OCI-LY7 (cell line): ENCODE measurements at regions not wholly inside any gene's neighbourhood (a gene's known extent, or its start where the extent isn't known, plus 50 kb on each side); places are given as distances from the start of the nearest gene placed in this dataset.

Experiments
- BruUV-seq: library from RNA; stranded (reverse); fragments of 400-500 nt; replicated peaks from 2 replicates; lab custom pipeline; 2021; lab: Mats Ljungman, UMichigan
- CTCF ChIA-PET: fragments of 300-600 bp; sonication (Branson Sonifier 250); formaldehyde crosslinking; loops from one replicate; lab custom pipeline; 2022; ENCODE audit warnings: antibody characterized with exemption; ENCODE audit not compliant: unreplicated experiment; lab: Charles Lee
- POLR2A ChIA-PET: fragments of 300-600 bp; sonication (Branson Sonifier 250); formaldehyde crosslinking; loops from one replicate; lab custom pipeline; 2022; ENCODE audit warnings: antibody characterized with exemption; lab: Charles Lee
- DNase-seq: peaks from one replicate; pipeline ENCODE4 v3.0.0-alpha.2; 2015; ENCODE audit warnings: low spot score
- H2AFZ ChIP-seq: fragments of 200-600 bp; sonication (generic), shearing (Covaris generic); 2 replicates; pipeline ENCODE4 v1.6.1; 2014; ENCODE audit warnings: mild to moderate bottlenecking, antibody characterized with exemption, low read length, moderate library complexity
- H3K27ac ChIP-seq: fragments of 200-600 bp; sonication (generic); 2 replicates; pipeline ENCODE4 v1.5.1; 2014; ENCODE audit warnings: mixed run types, low read depth, mild to moderate bottlenecking, moderate library complexity, low read length, inconsistent platforms; ENCODE audit not compliant: poor library complexity, severe bottlenecking
- H3K36me3 ChIP-seq: fragments of 200-600 bp; sonication (generic); 2 replicates; pipeline ENCODE4 v1.6.1; 2014; ENCODE audit warnings: mild to moderate bottlenecking, antibody characterized with exemption, low read length, moderate library complexity, mixed read lengths; ENCODE audit not compliant: insufficient read depth
- H3K4me1 ChIP-seq: fragments of 200-600 bp; sonication (generic); 2 replicates; pipeline ENCODE4 v1.5.1; 2014; ENCODE audit warnings: mild to moderate bottlenecking, low read length; ENCODE audit not compliant: insufficient read depth, poor library complexity, severe bottlenecking
- H3K4me2 ChIP-seq: fragments of 200-600 bp; sonication (generic); 2 replicates; pipeline ENCODE4 v1.6.1; 2014; ENCODE audit warnings: mild to moderate bottlenecking, low read length
- H3K4me3 ChIP-seq: fragments of 200-600 bp; sonication (generic); 2 replicates; pipeline ENCODE4 v1.5.1; 2014; ENCODE audit warnings: mild to moderate bottlenecking, low read depth, low read length; ENCODE audit not compliant: poor library complexity, severe bottlenecking
- H3K79me2 ChIP-seq: fragments of 200-600 bp; sonication (generic); 2 replicates; pipeline ENCODE4 v1.6.1; 2016; ENCODE audit warnings: low read depth, mild to moderate bottlenecking, low read length, moderate library complexity, mixed read lengths; ENCODE audit not compliant: insufficient read depth
- H3K9me2 ChIP-seq: fragments of 200-600 bp; sonication (generic); 2 replicates; pipeline ENCODE4 v1.6.1; 2016; ENCODE audit warnings: mild to moderate bottlenecking, low read length, mixed read lengths; ENCODE audit not compliant: insufficient read depth
- H3K9me3 ChIP-seq: fragments of 200-600 bp; sonication (generic); 2 replicates; pipeline ENCODE4 v1.6.1; 2014; ENCODE audit warnings: mild to moderate bottlenecking, mixed run types, low read length, mixed read lengths
- H4K20me1 ChIP-seq: fragments of 200-600 bp; sonication (generic); 2 replicates; pipeline ENCODE4 v1.6.1; 2014; ENCODE audit warnings: mild to moderate bottlenecking, antibody characterized with exemption, low read length, moderate library complexity, mixed read lengths; ENCODE audit not compliant: insufficient read depth
- EZH2phosphoT487 ChIP-seq: fragments of 200-600 bp; sonication (generic); IDR thresholded peaks from 2 replicates; pipeline ENCODE4 v1.6.1; 2018; ENCODE audit warnings: low read depth, borderline replicate concordance, mild to moderate bottlenecking, mixed run types, antibody characterized with exemption, low read length, moderate library complexity, mixed read lengths
- intact Hi-C: fragments of 100-400 bp; cut with micrococcal nuclease; formaldehyde crosslinking; loops from one replicate; pipeline ENCODE4 v1.10.0; 2022; ENCODE audit not compliant: unreplicated experiment
- TF ChIP-seq, protein P1 (sequence below): fragments of 200-600 bp; sonication (generic); conservative IDR thresholded peaks from 2 replicates; pipeline ENCODE4 v1.5.1; 2014; ENCODE audit warnings: mild to moderate bottlenecking, antibody characterized with exemption, low read length, moderate library complexity, mixed read lengths

DNA sequence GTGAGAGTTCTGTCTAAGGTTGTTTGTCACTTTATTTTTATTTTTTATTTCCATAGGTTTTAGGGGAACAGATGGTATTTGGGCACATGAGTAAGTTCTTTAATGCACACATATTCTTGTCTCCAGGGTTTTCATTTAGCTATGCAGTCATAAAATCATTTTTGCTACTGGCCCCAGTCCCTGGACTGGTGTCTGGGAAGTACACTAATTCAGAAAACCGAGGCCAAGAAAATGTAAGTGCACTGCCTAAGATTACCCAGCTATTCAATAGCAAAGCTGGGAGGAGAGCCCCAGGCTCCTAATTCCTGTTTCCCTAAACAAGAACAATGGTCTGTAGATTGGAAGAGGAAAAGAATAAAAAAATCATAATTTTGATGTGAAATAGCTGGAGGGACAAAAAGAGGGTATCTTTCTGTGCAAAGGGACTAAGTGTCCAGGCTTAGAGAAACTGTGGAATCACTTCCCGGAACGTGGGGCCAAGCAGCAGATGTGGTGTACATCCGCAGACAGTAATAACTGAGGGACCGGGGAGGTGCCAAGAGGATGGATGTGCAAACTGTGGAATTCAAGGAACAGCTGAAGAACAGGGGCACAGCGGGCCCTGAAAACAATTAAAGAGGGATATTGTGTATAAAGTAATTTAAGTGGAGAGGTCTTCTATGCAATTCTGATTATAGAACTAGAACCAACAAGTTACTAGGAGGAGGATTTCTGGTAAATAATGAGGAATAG lies 236.3 kb downstream of the ACKR3 start:
- no TSS peak for BruUV-seq
- H3K9me3 ChIP-seq, result no peaks in the 10 kb centered on the region
- H2AFZ ChIP-seq, result no peak overlapping the region
- POLR2A ChIA-PET, result interaction anchor here (0.7 kb wide), 3 partner anchors 236 to 654 kb away, joined by 3 to 6 read pairs (median 5); no protein-coding TSS in a partner anchor
- H4K20me1 ChIP-seq, result no peaks in the 10 kb centered on the region
- TF ChIP-seq, protein P1, sequence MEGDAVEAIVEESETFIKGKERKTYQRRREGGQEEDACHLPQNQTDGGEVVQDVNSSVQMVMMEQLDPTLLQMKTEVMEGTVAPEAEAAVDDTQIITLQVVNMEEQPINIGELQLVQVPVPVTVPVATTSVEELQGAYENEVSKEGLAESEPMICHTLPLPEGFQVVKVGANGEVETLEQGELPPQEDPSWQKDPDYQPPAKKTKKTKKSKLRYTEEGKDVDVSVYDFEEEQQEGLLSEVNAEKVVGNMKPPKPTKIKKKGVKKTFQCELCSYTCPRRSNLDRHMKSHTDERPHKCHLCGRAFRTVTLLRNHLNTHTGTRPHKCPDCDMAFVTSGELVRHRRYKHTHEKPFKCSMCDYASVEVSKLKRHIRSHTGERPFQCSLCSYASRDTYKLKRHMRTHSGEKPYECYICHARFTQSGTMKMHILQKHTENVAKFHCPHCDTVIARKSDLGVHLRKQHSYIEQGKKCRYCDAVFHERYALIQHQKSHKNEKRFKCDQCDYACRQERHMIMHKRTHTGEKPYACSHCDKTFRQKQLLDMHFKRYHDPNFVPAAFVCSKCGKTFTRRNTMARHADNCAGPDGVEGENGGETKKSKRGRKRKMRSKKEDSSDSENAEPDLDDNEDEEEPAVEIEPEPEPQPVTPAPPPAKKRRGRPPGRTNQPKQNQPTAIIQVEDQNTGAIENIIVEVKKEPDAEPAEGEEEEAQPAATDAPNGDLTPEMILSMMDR, result no peak
- TF ChIP-seq EZH2phosphoT487, result no peak
- no peaks in the 10 kb centered on the region for H3K4me1 ChIP-seq
- H3K36me3 ChIP-seq, result no peaks in the 10 kb centered on the region
- H3K4me2 ChIP-seq, result no peak overlapping the region
- intact Hi-C loops, result no loop called here
- no peak overlapping the region for H3K27ac ChIP-seq
- H3K9me2 ChIP-seq, result no peaks in the 10 kb centered on the region
- no peaks in the 10 kb centered on the region for H3K79me2 ChIP-seq
- no peak for DNase-seq
- no peak overlapping the region for H3K4me3 ChIP-seq
- CTCF ChIA-PET, result no interaction called here

DNA sequence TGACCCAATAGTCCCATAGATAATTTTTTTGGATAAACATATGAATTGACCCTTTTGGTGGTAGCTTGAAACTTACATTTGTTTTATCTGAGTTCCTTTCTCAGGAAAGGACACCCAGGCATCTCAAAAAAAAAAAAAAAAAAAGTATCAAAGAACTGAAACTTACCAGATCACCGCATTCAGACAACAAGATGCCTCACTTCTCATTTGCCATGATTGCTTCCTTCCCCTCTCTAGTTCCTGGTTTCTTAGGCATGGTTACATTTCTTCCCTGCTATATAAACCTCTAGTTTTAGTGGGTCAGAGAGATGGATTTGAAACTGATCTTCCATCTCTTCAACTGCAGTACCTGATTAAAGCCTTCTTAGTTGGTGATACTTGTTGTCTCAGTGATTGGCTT lies 240.1 kb downstream of the ACKR3 start:
- Histone ChIP-seq H3K9me2 (no peaks in the 10 kb centered on the region), H3K9me3 (no peaks in the 10 kb centered on the region), H2AFZ (no peak overlapping the region), H3K4me1 (no peaks in the 10 kb centered on the region), H3K27ac (no peak overlapping the region), H3K79me2 (no peaks in the 10 kb centered on the region), H3K4me2 (no peak overlapping the region), H4K20me1 (no peaks in the 10 kb centered on the region), H3K4me3 (no peak overlapping the region), H3K36me3 (no peaks in the 10 kb centered on the region)
- intact Hi-C loops, result no loop called here
- ChIA-PET POLR2A (no interaction called here), CTCF (no interaction called here)
- TF ChIP-seq EZH2phosphoT487, result no peak
- TF ChIP-seq, protein P1, result no peak
- no peak for DNase-seq
- BruUV-seq, result no TSS peak

DNA sequence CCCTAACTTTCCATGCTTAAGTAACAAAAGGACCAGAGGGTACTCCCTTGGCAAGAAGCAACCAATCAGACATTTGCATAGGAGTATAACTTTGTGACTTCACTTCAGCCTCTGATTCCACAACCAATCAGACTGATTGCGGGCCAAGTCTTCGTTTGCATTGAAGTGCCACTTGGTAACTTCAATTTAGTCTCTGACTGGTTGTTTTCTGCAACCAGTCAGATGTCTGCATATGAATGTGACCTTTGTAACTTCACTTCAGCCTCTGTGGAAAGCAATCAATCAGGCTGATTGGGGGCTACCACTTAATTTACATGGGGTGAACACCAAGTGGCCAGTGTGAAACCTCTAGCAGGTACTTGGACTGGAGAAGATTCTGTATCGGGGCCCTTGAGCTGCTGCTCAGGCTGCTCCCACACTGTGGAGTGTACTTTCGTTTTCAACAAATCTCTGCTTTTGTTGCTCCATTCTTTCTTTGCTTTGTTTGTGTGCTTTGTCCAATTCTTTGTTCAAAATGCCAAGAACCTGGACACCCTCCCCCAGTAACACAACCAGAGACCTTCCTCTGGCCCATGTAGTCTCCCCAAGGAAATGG lies 241.5 kb downstream of the ACKR3 start:
- intact Hi-C loops, result no loop called here
- Histone ChIP-seq H3K36me3 (no peaks in the 10 kb centered on the region), H3K79me2 (no peaks in the 10 kb centered on the region), H2AFZ (no peak overlapping the region), H4K20me1 (no peaks in the 10 kb centered on the region), H3K9me2 (no peaks in the 10 kb centered on the region), H3K4me3 (no peak overlapping the region), H3K27ac (no peak overlapping the region), H3K4me2 (no peak overlapping the region), H3K9me3 (no peaks in the 10 kb centered on the region), H3K4me1 (no peaks in the 10 kb centered on the region)
- ChIA-PET CTCF (no interaction called here), POLR2A (no interaction called here)
- no TSS peak for BruUV-seq
- TF ChIP-seq, protein P1, result no peak
- TF ChIP-seq EZH2phosphoT487, result no peak
- no peak for DNase-seq
